ENCODE measurements at regions not wholly inside any gene's neighbourhood (a gene's known extent, or its start where the extent isn't known, plus 50 kb on each side); places are given as distances from the start of the nearest gene placed in this dataset.

DNA sequence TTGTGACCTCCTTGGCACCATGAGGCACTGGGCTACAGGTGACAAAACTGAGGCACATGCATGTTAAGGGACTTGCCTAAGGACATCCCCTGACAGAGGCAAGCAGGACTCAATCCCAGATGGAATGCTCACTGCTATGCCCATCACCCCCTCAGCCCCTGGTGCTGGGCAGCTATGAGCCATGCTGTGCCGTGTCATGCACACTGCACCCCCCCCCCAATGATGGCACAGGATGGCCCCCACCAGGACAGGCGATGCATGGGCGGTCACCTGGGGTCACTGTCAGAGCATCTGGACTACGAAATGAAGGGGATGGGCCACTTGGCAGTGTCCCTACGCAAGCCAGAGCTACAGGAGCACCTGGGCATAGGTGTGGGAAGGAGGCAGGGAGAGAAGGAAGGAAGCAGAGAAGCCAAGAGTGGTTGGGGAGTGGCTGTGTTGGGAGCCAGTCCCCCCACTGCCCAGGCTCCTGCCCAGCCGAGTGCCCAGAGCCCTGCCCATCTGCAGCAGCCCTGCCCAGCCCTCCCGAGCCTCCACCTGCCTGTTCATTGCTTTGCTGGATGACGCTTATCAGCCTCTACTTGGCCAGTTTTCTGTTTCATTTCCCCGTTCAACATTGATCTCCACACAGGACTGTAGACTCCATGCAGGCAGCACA is 84.9 kb upstream of the DIO3 start:
- no peak for DNase-seq
- no peak overlapping the region for H3K9ac ChIP-seq
- 88 to 90% methylated on average over 9 of the region's 9 CpGs for WGBS, 2 experiments (ENCODE audit: low coverage in 1 of 2, low lambda C conversion rate in 2 of 2, missing lambda C conversion rate in 2 of 2)
- in situ Hi-C loops (cut with MboI) = no loop called here
- no peak overlapping the region for H2AFZ ChIP-seq
- H3K4me1 ChIP-seq (ENCODE audit: insufficient read depth) = peaks cover 13% of the 10 kb centered on the region
- H4K20me1 ChIP-seq (ENCODE audit: insufficient read depth) = no peaks in the 10 kb centered on the region
- no peaks in the 10 kb centered on the region for H3K9me2 ChIP-seq (ENCODE audit: insufficient read depth)
- no peak overlapping the region for H3K4me3 ChIP-seq
- peak overlapping the region; percentile 35 for H3K4me2 ChIP-seq (ENCODE audit: unreplicated experiment)
- H3K36me3 ChIP-seq (ENCODE audit: low read depth) = no peaks in the 10 kb centered on the region
- no peaks in the 10 kb centered on the region for H3K9me3 ChIP-seq (ENCODE audit: low read depth)
- H3F3A ChIP-seq (ENCODE audit: insufficient read depth) = no peaks in the 10 kb centered on the region
- H3K79me2 ChIP-seq (ENCODE audit: insufficient read depth) = no peaks in the 10 kb centered on the region
- TF ChIP-seq EZH2 (IDR thresholded peaks at IDR 0.05; ENCODE audit: insufficient read depth, poor library complexity, severe bottlenecking) (no peak), EZH2phosphoT487 (IDR thresholded peaks at IDR 0.05; ENCODE audit: insufficient read depth, low read depth) (no peak)
- peaks cover 46% of the 10 kb centered on the region for H3K27me3 ChIP-seq (replicated peaks; ENCODE audit: insufficient read depth)
- no peak overlapping the region for H3K27ac ChIP-seq

- no peak for TF ChIP-seq EZH2phosphoT487 (IDR thresholded peaks at IDR 0.05; ENCODE audit: insufficient read depth, low read depth)
- TF ChIP-seq EZH2 (IDR thresholded peaks at IDR 0.05; ENCODE audit: insufficient read depth, poor library complexity, severe bottlenecking) = no peak
- no peaks in the 10 kb centered on the region for H3K9me3 ChIP-seq (ENCODE audit: low read depth)
- no peak overlapping the region for H3K4me2 ChIP-seq (ENCODE audit: unreplicated experiment)
- H3K27me3 ChIP-seq (replicated peaks; ENCODE audit: insufficient read depth) = peaks cover 46% of the 10 kb centered on the region
- no peaks in the 10 kb centered on the region for H3K79me2 ChIP-seq (ENCODE audit: insufficient read depth)
- peaks cover 13% of the 10 kb centered on the region for H3K4me1 ChIP-seq (ENCODE audit: insufficient read depth)
- H3F3A ChIP-seq (ENCODE audit: insufficient read depth) = no peaks in the 10 kb centered on the region
- H3K4me3 ChIP-seq = no peak overlapping the region
- no peak overlapping the region for H2AFZ ChIP-seq
- no peak overlapping the region for H3K9ac ChIP-seq
- DNase-seq = no peak
- H4K20me1 ChIP-seq (ENCODE audit: insufficient read depth) = no peaks in the 10 kb centered on the region
- H3K27ac ChIP-seq = no peak overlapping the region
- in situ Hi-C loops (cut with MboI) = no loop called here
- no peaks in the 10 kb centered on the region for H3K36me3 ChIP-seq (ENCODE audit: low read depth)
- WGBS, 2 experiments (ENCODE audit: low coverage in 1 of 2, low lambda C conversion rate in 2 of 2, missing lambda C conversion rate in 2 of 2) = 55 to 56% methylated on average over 14 of the region's 14 CpGs
- H3K9me2 ChIP-seq (ENCODE audit: insufficient read depth) = no peaks in the 10 kb centered on the region
These were observed 84.3 kb upstream of the DIO3 start for GRCh38 chr14:101476916-101477553.

DNA sequence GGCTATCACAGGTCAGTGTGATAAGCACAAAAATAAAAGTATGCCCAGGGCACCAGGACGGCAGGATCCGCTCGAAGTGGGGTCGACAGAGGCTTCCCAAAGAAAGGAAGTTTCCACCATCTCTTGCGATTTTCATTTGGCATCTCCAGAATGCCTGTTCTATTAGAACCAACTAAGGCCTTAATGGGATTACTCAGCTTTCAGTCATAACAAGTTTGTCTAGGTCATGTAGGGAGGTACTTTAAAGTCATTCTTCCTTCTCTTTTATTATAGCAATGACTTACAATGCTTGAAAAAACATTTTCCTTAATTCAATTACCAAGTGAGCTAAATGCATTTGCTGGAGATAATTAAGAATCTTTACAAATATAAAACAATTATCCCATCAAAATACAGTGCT is 83.6 kb upstream of the DIO3 start:
- H3K4me3 ChIP-seq = no peak overlapping the region
- H3K9me3 ChIP-seq (ENCODE audit: low read depth) = no peaks in the 10 kb centered on the region
- TF ChIP-seq EZH2phosphoT487 (IDR thresholded peaks at IDR 0.05; ENCODE audit: insufficient read depth, low read depth) = no peak
- no peak for TF ChIP-seq EZH2 (IDR thresholded peaks at IDR 0.05; ENCODE audit: insufficient read depth, poor library complexity, severe bottlenecking)
- 36 to 38% methylated on average over 5 of the region's 5 CpGs for WGBS, 2 experiments (ENCODE audit: low coverage in 1 of 2, low lambda C conversion rate in 2 of 2, missing lambda C conversion rate in 2 of 2)
- no peak overlapping the region for H3K9ac ChIP-seq
- H3K4me2 ChIP-seq (ENCODE audit: unreplicated experiment) = no peak overlapping the region
- H4K20me1 ChIP-seq (ENCODE audit: insufficient read depth) = no peaks in the 10 kb centered on the region
- H3F3A ChIP-seq (ENCODE audit: insufficient read depth) = no peaks in the 10 kb centered on the region
- DNase-seq = peak; percentile 57
- no peak overlapping the region for H2AFZ ChIP-seq
- H3K27ac ChIP-seq = no peak overlapping the region
- peaks cover 13% of the 10 kb centered on the region for H3K4me1 ChIP-seq (ENCODE audit: insufficient read depth)
- H3K9me2 ChIP-seq (ENCODE audit: insufficient read depth) = no peaks in the 10 kb centered on the region
- no peaks in the 10 kb centered on the region for H3K79me2 ChIP-seq (ENCODE audit: insufficient read depth)
- H3K36me3 ChIP-seq (ENCODE audit: low read depth) = no peaks in the 10 kb centered on the region
- in situ Hi-C loops (cut with MboI) = no loop called here
- peaks cover 43% of the 10 kb centered on the region for H3K27me3 ChIP-seq (replicated peaks; ENCODE audit: insufficient read depth)

- H3K27me3 ChIP-seq (replicated peaks; ENCODE audit: insufficient read depth) = peaks cover 38% of the 10 kb centered on the region
These were observed 83.2 kb upstream of the DIO3 start for GRCh38 chr14:101478096-101478495.

More at GRCh38 chr14:101478096-101478495, 83.2 kb upstream of the DIO3 start:
- H3K79me2 ChIP-seq (ENCODE audit: insufficient read depth) = no peaks in the 10 kb centered on the region
- H3K4me3 ChIP-seq = no peak overlapping the region
- H3K9me3 ChIP-seq (ENCODE audit: low read depth) = no peaks in the 10 kb centered on the region
- H3K36me3 ChIP-seq (ENCODE audit: low read depth) = no peaks in the 10 kb centered on the region
- H2AFZ ChIP-seq = no peak overlapping the region
- in situ Hi-C loops (cut with MboI) = no loop called here
- WGBS, 2 experiments (ENCODE audit: low coverage in 1 of 2, low lambda C conversion rate in 2 of 2, missing lambda C conversion rate in 2 of 2) = 24 to 26% methylated on average over 13 of the region's 13 CpGs
- H3K4me2 ChIP-seq (ENCODE audit: unreplicated experiment) = no peak overlapping the region
- no peaks in the 10 kb centered on the region for H4K20me1 ChIP-seq (ENCODE audit: insufficient read depth)
- H3K27ac ChIP-seq = no peak overlapping the region
- no peak for DNase-seq
- no peaks in the 10 kb centered on the region for H3K9me2 ChIP-seq (ENCODE audit: insufficient read depth)
- H3F3A ChIP-seq (ENCODE audit: insufficient read depth) = no peaks in the 10 kb centered on the region
- no peak overlapping the region for H3K9ac ChIP-seq
- peaks cover 13% of the 10 kb centered on the region for H3K4me1 ChIP-seq (ENCODE audit: insufficient read depth)
- TF ChIP-seq EZH2phosphoT487 (IDR thresholded peaks at IDR 0.05; ENCODE audit: insufficient read depth, low read depth) (no peak), EZH2 (IDR thresholded peaks at IDR 0.05; ENCODE audit: insufficient read depth, poor library complexity, severe bottlenecking) (no peak)
